GM12872 (cell line): ENCODE measurements at regions not wholly inside any gene's neighbourhood (a gene's known extent, or its start where the extent isn't known, plus 50 kb on each side); places are given as distances from the start of the nearest gene placed in this dataset.

Experiments
- CTCF ChIP-seq: IDR thresholded peaks from 3 replicates; pipeline ENCODE4 v1.5.1; 2011; ENCODE audit warnings: low read depth, mild to moderate bottlenecking, low read length, moderate library complexity; ENCODE audit not compliant: insufficient read depth

GRCh38 chr13:22032905-22033304 is 362.0 kb downstream of the FGF9 start:
- no peak for TF ChIP-seq CTCF

DNA sequence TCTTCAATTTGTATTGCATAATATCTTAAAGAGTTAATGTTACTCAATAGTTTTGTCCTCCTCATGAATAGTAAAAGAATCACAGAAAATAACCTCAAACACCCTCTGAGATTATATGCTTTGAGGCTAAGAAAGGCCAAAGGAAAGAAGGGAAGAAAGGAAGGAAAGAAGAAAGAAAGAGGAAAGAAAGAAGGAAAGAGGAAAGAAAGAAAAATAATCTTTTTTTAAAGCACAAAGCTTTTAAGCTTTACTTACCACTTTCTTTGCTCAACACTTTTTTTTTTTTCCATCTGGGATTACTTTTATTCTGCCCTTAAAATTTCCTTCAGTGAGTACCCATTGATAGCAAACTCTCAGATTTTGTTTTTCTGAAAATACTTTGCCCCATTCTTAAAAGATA is 369.1 kb downstream of the FGF9 start:
- TF ChIP-seq CTCF = no peak

DNA sequence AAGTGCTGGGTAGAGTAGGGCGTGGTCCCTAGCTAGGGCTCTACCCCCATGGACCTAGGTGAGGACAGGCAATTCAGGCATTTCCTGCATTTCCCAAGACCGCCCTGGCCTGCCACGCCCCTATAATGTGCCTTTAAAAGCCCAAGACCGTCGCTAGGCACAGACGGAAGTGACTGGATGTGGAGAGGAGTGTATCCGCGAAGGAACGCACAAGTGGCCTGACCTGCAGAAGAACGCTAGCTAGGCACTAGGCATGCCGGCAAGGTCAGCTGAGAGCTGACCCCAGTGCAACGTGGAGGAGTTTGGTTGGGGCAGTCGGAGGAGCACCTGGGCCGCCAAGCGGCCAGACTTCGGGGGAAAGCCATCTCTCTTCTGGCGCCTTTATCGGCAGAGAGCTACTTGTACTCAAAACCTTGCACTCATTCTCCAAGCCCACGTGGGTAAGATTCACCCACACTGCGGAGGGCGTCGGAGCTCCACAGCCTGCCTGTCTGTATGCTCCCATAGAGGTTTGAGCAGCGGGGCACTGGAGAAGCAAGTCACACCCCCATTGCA is 370.0 kb downstream of the FGF9 start:
- no peak for TF ChIP-seq CTCF

DNA sequence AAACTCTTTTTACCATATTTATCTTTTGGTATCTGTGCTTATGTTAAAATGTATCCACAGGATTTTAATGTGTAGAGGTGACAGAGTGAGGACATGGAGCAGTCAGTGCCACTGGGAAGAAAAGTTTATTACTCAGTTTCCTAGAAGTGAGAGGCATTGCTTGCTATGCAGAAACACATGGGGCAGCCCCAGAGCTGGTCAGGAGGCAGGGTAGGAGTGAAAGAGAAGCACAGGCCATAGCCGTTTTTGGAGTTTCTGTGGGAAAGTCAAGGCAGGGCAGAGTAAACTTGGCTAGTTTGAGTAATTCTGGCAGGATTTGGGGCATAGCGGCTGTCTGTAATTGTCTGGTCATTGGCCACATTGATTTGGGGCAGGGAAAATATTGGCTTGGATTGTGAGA is 370.9 kb downstream of the FGF9 start:
- TF ChIP-seq CTCF = no peak

DNA sequence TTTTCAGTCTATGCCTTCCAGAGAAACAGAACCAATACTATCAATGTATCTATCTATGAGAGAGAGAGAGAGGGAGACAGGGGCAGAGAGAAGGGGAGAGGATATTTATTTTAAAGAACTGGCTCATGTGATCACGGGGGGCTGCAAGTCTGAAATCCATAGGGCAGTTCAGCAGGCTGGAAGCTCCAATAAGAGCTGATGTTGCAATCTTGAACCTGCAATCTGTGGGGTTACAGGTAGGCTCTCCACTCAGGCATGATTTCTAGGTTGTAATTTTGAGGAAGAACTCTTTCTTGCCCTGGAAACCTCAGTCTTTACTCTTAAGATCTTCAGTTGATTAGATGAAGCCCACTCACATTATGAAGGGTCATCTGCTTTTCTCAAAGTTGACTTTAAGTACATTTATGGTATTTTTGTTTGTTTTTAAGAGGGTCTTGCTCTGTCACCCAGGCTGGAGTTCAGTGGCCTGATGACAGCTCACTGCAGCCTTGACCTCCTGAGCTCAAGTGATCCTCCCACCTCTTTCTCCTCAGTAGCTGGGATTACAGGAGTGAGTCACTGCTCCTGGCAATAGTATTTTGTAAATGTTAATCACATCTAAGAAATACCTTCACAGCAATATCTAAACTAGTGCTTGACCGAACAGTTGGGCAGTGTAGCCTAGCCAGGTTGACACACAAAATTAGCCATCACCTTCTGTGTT is 376.4 kb downstream of the FGF9 start:
- TF ChIP-seq CTCF = no peak

DNA sequence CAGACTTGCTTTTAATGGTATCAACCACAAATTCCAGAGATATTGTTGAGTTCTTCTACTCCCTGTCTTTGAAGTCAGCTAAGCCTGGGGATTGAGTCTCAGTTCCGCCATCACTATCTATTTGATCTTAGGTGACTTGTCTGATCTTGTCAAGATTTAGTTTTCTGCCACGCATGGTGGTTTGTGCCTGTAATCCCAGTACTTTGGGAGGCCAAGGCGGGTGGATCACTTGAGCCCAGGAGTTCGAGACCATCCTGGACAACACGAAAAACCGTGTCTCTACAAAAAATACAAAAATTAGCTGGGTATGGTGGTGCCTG is 376.9 kb downstream of the FGF9 start:
- TF ChIP-seq CTCF = no peak

DNA sequence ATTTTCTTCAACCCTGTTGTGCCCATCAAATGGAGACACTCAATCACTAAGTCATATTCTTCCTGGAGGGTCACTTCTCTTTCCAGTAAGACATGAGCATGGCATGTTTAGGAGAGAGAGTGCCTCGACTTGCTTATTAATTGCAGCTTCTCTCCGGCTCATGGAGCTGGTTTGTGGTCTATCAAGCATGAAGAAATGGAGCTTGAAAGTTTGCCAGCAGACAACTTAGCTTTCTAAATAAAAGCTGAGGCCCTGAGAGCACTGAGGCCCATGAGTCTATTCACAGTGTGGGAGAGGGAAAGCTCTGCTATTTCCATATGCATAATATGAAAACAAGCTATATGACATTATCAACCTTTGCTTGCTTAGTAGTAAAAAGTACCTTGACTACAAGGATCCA is 378.5 kb downstream of the FGF9 start:
- no peak for TF ChIP-seq CTCF
